Loucy (cell line): ENCODE measurements at regions not wholly inside any gene's neighbourhood (a gene's known extent, or its start where the extent isn't known, plus 50 kb on each side); places are given as distances from the start of the nearest gene placed in this dataset.

Source experiments
- H2AFZ ChIP-seq: fragments of 200-600 bp; sonication (generic); 2 replicates; pipeline ENCODE4 v1.6.0; 2016; ENCODE audit warnings: antibody characterized with exemption, mild to moderate bottlenecking, low read length, moderate library complexity
- H3F3A ChIP-seq: fragments of 200-600 bp; 2 replicates; pipeline ENCODE4 v1.6.0; 2016; ENCODE audit warnings: antibody characterized with exemption, low read depth, mild to moderate bottlenecking
- H3K27me3 ChIP-seq: fragments of 200-600 bp; sonication (generic); 2 replicates; pipeline ENCODE4 v1.6.1; 2014; ENCODE audit warnings: low read length, mild to moderate bottlenecking; ENCODE audit not compliant: insufficient read depth, poor library complexity, severe bottlenecking
- H3K36me3 ChIP-seq: fragments of 200-600 bp; sonication (generic); 2 replicates; pipeline ENCODE4 v1.6.1; 2016; ENCODE audit warnings: low read length; ENCODE audit not compliant: insufficient read depth
- H3K4me1 ChIP-seq: fragments of 200-600 bp; sonication (generic); 2 replicates; pipeline ENCODE4 v1.5.1; 2014; ENCODE audit warnings: low read length, mild to moderate bottlenecking; ENCODE audit not compliant: insufficient read depth, poor library complexity, severe bottlenecking
- H3K4me2 ChIP-seq: fragments of 200-600 bp; sonication (generic); 2 replicates; pipeline ENCODE4 v1.6.0; 2014; ENCODE audit warnings: antibody characterized with exemption, low read length, low read depth, mild to moderate bottlenecking; ENCODE audit not compliant: poor library complexity, severe bottlenecking
- H3K4me3 ChIP-seq: fragments of 200-600 bp; sonication (generic); 2 replicates; pipeline ENCODE4 v1.5.1; 2014; ENCODE audit warnings: low read length, mild to moderate bottlenecking, mixed read lengths; ENCODE audit not compliant: poor library complexity, severe bottlenecking
- H3K79me2 ChIP-seq: fragments of 200-600 bp; sonication (generic); 2 replicates; pipeline ENCODE4 v1.6.1; 2014; ENCODE audit warnings: low read length; ENCODE audit not compliant: insufficient read depth
- H3K9ac ChIP-seq: fragments of 200-600 bp; sonication (generic); 2 replicates; pipeline ENCODE4 v1.6.0; 2014; ENCODE audit warnings: mild to moderate bottlenecking, low read depth, low read length, moderate library complexity; ENCODE audit not compliant: poor library complexity, severe bottlenecking
- H3K9me2 ChIP-seq: fragments of 200-600 bp; sonication (generic); replicated peaks from 2 replicates; pipeline ENCODE4 v1.6.1; 2016; ENCODE audit warnings: low read depth, low read length, mixed read lengths
- H3K9me3 ChIP-seq: fragments of 200-600 bp; sonication (generic); 2 replicates; pipeline ENCODE4 v1.6.1; 2014; ENCODE audit warnings: mild to moderate bottlenecking, antibody characterized with exemption, low read length, low read depth; ENCODE audit not compliant: insufficient read depth
- H4K20me1 ChIP-seq: fragments of 200-600 bp; sonication (generic); 2 replicates; pipeline ENCODE4 v1.6.0; 2014; ENCODE audit warnings: antibody characterized with exemption, low read length, mild to moderate bottlenecking; ENCODE audit not compliant: insufficient read depth, poor library complexity, severe bottlenecking
- EZH2phosphoT487 ChIP-seq: fragments of 200-600 bp; IDR thresholded peaks from 2 replicates; pipeline ENCODE4 v1.6.1; 2018; ENCODE audit warnings: antibody characterized with exemption, mild to moderate bottlenecking, moderate library complexity, borderline replicate concordance
- TF ChIP-seq, protein P1 (sequence below): fragments of 200-600 bp; sonication (generic); conservative IDR thresholded peaks from 2 replicates; pipeline ENCODE4 v1.5.1; 2014; ENCODE audit warnings: mild to moderate bottlenecking, antibody characterized with exemption, low read length

DNA sequence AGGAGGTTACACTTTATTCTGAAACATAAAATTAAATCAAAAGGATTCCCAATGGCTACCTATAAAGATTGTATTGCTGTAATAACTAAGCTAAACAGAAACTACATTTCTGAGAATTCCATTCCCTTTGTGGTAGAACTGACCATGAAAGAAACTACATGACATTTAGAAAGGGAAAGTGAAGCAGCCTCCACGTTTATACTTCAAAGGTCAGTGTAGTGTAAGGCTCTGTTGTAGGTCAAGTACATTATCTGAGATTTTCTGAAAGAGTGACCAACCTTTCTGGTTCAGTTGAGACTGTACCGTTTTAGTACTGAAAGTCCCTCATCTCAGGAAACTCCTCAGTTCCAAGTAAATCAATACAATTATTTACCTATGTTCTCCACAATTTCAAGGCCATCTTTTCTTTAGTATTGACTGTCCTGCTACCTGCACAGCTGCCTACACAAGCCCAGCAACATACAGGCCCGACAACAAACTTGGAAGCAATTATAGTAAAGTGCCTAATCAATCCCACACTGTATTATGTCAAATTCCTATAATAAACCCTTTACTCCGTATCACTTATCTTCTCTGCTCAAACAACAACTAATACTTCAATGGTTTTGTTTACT is 343.0 kb downstream of the PLOD2 start:
- no peaks in the 10 kb centered on the region for H3K4me1 ChIP-seq
- no peaks in the 10 kb centered on the region for H3F3A ChIP-seq
- H3K9ac ChIP-seq = no peak overlapping the region
- H3K36me3 ChIP-seq = no peaks in the 10 kb centered on the region
- H3K9me3 ChIP-seq = no peaks in the 10 kb centered on the region
- H3K4me3 ChIP-seq = no peak overlapping the region
- no peaks in the 10 kb centered on the region for H3K9me2 ChIP-seq
- no peak overlapping the region for H2AFZ ChIP-seq
- no peaks in the 10 kb centered on the region for H3K79me2 ChIP-seq
- no peaks in the 10 kb centered on the region for H4K20me1 ChIP-seq
- no peak overlapping the region for H3K4me2 ChIP-seq
- TF ChIP-seq, protein P1, sequence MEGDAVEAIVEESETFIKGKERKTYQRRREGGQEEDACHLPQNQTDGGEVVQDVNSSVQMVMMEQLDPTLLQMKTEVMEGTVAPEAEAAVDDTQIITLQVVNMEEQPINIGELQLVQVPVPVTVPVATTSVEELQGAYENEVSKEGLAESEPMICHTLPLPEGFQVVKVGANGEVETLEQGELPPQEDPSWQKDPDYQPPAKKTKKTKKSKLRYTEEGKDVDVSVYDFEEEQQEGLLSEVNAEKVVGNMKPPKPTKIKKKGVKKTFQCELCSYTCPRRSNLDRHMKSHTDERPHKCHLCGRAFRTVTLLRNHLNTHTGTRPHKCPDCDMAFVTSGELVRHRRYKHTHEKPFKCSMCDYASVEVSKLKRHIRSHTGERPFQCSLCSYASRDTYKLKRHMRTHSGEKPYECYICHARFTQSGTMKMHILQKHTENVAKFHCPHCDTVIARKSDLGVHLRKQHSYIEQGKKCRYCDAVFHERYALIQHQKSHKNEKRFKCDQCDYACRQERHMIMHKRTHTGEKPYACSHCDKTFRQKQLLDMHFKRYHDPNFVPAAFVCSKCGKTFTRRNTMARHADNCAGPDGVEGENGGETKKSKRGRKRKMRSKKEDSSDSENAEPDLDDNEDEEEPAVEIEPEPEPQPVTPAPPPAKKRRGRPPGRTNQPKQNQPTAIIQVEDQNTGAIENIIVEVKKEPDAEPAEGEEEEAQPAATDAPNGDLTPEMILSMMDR = no peak
- TF ChIP-seq EZH2phosphoT487 = no peak
- no peaks in the 10 kb centered on the region for H3K27me3 ChIP-seq

DNA sequence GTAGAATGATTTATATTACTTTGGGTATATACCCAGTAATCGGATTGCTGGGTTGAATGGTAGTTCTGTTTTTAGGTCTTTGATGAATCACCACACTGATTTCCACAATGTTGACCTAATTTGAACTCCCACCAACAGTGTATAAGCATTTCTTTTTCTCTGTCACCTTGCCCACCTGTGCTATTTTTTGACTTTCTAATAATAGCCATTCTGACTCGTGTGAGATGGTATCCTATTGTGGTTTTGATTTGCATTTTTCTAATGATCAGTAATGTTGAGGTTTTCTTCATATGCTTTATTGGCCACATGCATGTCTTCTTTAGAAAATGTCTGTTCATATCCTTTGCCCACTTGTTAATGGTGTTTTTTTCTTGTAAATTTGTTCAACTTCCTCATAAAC is 340.8 kb downstream of the PLOD2 start:
- no peaks in the 10 kb centered on the region for H3K4me1 ChIP-seq
- no peaks in the 10 kb centered on the region for H3F3A ChIP-seq
- H3K4me2 ChIP-seq = no peak overlapping the region
- H3K36me3 ChIP-seq = no peaks in the 10 kb centered on the region
- no peak overlapping the region for H2AFZ ChIP-seq
- H3K27me3 ChIP-seq = no peaks in the 10 kb centered on the region
- H3K9me2 ChIP-seq = no peaks in the 10 kb centered on the region
- no peaks in the 10 kb centered on the region for H3K79me2 ChIP-seq
- H3K9me3 ChIP-seq = no peaks in the 10 kb centered on the region
- H3K4me3 ChIP-seq = no peak overlapping the region
- TF ChIP-seq, protein P1 = no peak
- TF ChIP-seq EZH2phosphoT487 = no peak
- H4K20me1 ChIP-seq = no peaks in the 10 kb centered on the region
- no peak overlapping the region for H3K9ac ChIP-seq

DNA sequence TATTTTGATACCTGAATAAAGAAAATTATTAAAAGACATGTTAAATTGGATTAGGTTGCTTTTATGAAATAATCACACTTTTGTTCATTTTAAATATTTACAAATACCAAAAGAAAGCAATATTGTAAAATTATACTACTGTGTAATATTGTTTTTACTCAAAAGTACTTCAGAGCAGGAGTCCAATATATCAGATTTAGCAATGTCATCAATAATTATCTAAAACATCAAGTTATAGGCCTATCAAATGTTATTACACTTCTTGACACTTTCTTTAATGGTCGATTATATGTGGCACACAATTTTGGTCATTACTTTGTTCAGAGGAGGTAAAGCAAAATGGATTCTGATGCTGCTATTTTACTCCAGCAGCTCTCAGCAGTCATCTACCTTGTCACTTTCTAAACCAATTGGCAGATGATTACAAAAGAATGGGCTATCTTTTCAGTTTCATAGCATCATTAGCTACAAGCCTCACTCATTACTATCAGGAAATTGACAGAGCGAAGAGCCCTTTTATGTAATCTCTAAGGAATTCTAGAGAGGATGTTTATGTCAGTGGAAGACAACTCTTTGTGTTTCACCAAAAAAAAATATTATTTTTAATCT is 318.6 kb downstream of the PLOD2 start:
- no peak overlapping the region for H3K4me3 ChIP-seq
- no peaks in the 10 kb centered on the region for H3K27me3 ChIP-seq
- H3K9me3 ChIP-seq = no peaks in the 10 kb centered on the region
- H3K4me2 ChIP-seq = no peak overlapping the region
- H3K9me2 ChIP-seq = no peaks in the 10 kb centered on the region
- TF ChIP-seq EZH2phosphoT487 = no peak
- TF ChIP-seq, protein P1 = no peak
- H4K20me1 ChIP-seq = no peaks in the 10 kb centered on the region
- no peaks in the 10 kb centered on the region for H3K79me2 ChIP-seq
- no peaks in the 10 kb centered on the region for H3F3A ChIP-seq
- H3K9ac ChIP-seq = no peak overlapping the region
- no peaks in the 10 kb centered on the region for H3K4me1 ChIP-seq
- no peak overlapping the region for H2AFZ ChIP-seq
- no peaks in the 10 kb centered on the region for H3K36me3 ChIP-seq
